ENCODE measurements at regions not wholly inside any gene's neighbourhood (a gene's known extent, or its start where the extent isn't known, plus 50 kb on each side); places are given as distances from the start of the nearest gene placed in this dataset.

DNA sequence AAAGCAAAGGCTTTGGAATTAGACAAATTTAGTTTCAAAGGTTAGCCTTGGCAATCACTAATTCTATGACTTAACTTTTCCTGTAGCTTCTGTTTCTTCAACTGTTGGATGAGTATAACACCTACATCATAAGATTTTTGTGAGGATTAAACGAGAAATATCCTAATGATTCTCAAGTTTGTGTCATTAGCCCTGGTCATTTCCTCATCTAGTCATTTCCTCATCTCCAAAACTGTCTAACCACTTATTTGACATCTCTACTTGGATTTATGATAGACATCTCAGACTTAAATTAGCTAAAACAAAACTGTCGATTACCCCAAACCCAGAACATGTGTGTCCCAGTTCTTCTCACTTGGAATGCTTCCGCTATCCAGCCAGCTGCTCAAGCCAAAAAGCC is 80.2 kb upstream of the CHODL start:
- DNase-seq (ENCODE audit: extremely low read depth, low read depth), result no peak
- TF ChIP-seq, protein P1, sequence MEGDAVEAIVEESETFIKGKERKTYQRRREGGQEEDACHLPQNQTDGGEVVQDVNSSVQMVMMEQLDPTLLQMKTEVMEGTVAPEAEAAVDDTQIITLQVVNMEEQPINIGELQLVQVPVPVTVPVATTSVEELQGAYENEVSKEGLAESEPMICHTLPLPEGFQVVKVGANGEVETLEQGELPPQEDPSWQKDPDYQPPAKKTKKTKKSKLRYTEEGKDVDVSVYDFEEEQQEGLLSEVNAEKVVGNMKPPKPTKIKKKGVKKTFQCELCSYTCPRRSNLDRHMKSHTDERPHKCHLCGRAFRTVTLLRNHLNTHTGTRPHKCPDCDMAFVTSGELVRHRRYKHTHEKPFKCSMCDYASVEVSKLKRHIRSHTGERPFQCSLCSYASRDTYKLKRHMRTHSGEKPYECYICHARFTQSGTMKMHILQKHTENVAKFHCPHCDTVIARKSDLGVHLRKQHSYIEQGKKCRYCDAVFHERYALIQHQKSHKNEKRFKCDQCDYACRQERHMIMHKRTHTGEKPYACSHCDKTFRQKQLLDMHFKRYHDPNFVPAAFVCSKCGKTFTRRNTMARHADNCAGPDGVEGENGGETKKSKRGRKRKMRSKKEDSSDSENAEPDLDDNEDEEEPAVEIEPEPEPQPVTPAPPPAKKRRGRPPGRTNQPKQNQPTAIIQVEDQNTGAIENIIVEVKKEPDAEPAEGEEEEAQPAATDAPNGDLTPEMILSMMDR (IDR thresholded peaks at IDR 0.05; ENCODE audit: low read depth, low read length), result no peak

GRCh38 chr21:18163956-18164355 is 80.7 kb upstream of the CHODL start:
- no peak for DNase-seq (ENCODE audit: extremely low read depth, low read depth)
- TF ChIP-seq, protein P1 (IDR thresholded peaks at IDR 0.05; ENCODE audit: low read depth, low read length), result no peak

DNA sequence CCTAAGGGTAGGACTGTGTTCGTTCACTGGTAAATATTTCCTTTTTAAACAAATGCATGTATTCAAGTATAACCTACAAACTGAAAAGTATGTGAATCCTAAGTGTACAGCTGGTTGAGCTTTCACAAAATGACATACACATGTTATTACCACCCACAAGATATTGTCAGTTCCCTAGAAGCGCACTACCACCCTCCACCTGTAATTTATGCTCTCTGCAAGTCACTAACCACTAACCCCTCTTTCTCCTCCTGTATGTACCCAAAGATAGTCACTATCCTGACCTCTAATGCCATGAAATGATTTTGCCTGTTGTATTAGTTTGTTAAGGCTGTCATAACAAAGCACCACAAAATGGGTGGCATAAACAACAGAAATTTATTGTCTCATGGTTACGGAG is 82.8 kb upstream of the CHODL start:
- no peak for DNase-seq (ENCODE audit: extremely low read depth, low read depth)
- TF ChIP-seq, protein P1 (IDR thresholded peaks at IDR 0.05; ENCODE audit: low read depth, low read length), result no peak

- TF ChIP-seq, protein P1 (IDR thresholded peaks at IDR 0.05; ENCODE audit: low read depth, low read length), result no peak
- DNase-seq (ENCODE audit: extremely low read depth, low read depth), result no peak
Observed at GRCh38 chr21:18157406-18157805, 87.2 kb upstream of the CHODL start.

- TF ChIP-seq, protein P1 (IDR thresholded peaks at IDR 0.05; ENCODE audit: low read depth, low read length), result no peak
- no peak for DNase-seq (ENCODE audit: extremely low read depth, low read depth)
Observed at GRCh38 chr21:18155508-18156193, 89.0 kb upstream of the CHODL start.

DNA sequence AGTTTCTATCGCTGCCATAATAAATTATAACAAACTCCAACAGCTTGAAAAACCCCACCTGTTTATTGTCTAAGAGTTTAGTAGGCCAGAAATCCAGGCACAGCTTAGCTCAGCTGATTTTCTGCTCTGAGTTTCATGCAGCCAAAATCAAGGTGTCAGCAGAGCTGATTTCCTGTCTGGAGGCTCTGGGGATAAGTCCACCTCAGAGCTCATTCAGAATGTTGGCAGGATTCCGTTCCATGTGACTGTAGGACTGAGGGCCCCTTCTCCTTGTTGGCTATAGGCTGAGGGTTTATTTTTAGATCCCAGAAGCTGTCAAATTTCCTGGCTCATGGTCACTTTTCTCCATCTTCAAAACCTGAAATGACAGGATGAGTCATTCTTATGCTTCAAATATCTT is 91.6 kb upstream of the CHODL start:
- no peak for DNase-seq (ENCODE audit: extremely low read depth, low read depth)
- TF ChIP-seq, protein P1 (IDR thresholded peaks at IDR 0.05; ENCODE audit: low read depth, low read length), result no peak

DNA sequence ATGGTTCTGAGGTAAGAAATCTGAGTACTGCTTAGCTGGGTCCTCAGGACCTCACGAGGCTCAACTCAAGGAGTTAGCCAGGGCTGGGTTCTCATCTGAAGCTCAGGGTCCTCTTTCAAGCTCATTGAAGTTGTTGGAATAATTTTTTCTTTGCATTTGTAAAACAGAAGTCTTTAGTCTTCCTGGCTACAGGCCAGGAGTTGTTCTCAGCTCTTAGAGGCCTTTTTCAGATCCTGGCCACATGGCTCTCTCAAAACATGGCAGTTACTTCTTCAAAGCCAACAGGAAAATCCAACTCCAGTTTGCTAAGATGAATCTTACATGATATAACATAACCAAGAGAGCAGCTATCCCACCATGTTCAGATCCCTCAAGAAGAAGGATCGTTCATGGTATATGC is 92.3 kb upstream of the CHODL start:
- TF ChIP-seq, protein P1 (IDR thresholded peaks at IDR 0.05; ENCODE audit: low read depth, low read length), result no peak
- DNase-seq (ENCODE audit: extremely low read depth, low read depth), result no peak

All from AG09319 (cell line).